ENCODE measurements at regions not wholly inside any gene's neighbourhood (a gene's known extent, or its start where the extent isn't known, plus 50 kb on each side); places are given as distances from the start of the nearest gene placed in this dataset.

- Histone ChIP-seq H3K4me3 (no peak overlapping the region), H3K36me3 (no peaks in the 10 kb centered on the region), H3K27ac (no peak overlapping the region), H3K4me1 (no peaks in the 10 kb centered on the region), H3K9me3 (no peaks in the 10 kb centered on the region), H3K27me3 (no peaks in the 10 kb centered on the region)
- ATAC-seq (no peak), DNase-seq (no peak)
- intact Hi-C loops (cut with DNase I; ENCODE audit: low total_unique reads) (no loop called here), in situ Hi-C loops (cut with MboI; ENCODE audit: low sequenced_read_pairs in 4 of 4) (no loop called here)
- TF ChIP-seq POLR2A (IDR thresholded peaks at IDR 0.05): no peak
- no peak for TF ChIP-seq CTCF (IDR thresholded peaks at IDR 0.05 in 4 of 5, conservative IDR thresholded peaks at IDR 0.05 in 1 of 5)
Observed at GRCh38 chr6:128672023-128672422, 151.6 kb upstream of the PTPRK start.

- in situ Hi-C loops (cut with MboI; ENCODE audit: low sequenced_read_pairs in 4 of 4) (no loop called here), intact Hi-C loops (cut with DNase I; ENCODE audit: low total_unique reads) (no loop called here)
- Histone ChIP-seq H3K9me3 (no peaks in the 10 kb centered on the region), H3K27ac (no peak overlapping the region), H3K4me3 (no peak overlapping the region), H3K27me3 (no peaks in the 10 kb centered on the region), H3K36me3 (no peaks in the 10 kb centered on the region), H3K4me1 (no peaks in the 10 kb centered on the region)
- TF ChIP-seq POLR2A (IDR thresholded peaks at IDR 0.05) (no peak), CTCF (IDR thresholded peaks at IDR 0.05 in 4 of 5, conservative IDR thresholded peaks at IDR 0.05 in 1 of 5) (no peak)
- no peak for ATAC-seq
- no peak for DNase-seq
Observed at GRCh38 chr6:128667339-128667858, 147.0 kb upstream of the PTPRK start.

GRCh38 chr6:128666405-128666804, 146.0 kb upstream of the PTPRK start:
- TF ChIP-seq CTCF (IDR thresholded peaks at IDR 0.05 in 4 of 5, conservative IDR thresholded peaks at IDR 0.05 in 1 of 5): no peak
- no peak for TF ChIP-seq POLR2A (IDR thresholded peaks at IDR 0.05)
- DNase-seq: no peak
- in situ Hi-C loops (cut with MboI; ENCODE audit: low sequenced_read_pairs in 4 of 4) (no loop called here), intact Hi-C loops (cut with DNase I; ENCODE audit: low total_unique reads) (no loop called here)
- Histone ChIP-seq H3K27me3 (no peaks in the 10 kb centered on the region), H3K4me3 (no peak overlapping the region), H3K36me3 (no peaks in the 10 kb centered on the region), H3K27ac (no peak overlapping the region), H3K4me1 (no peaks in the 10 kb centered on the region), H3K9me3 (no peaks in the 10 kb centered on the region)
- ATAC-seq: no peak

GRCh38 chr6:128663238-128663637, 142.8 kb upstream of the PTPRK start:
- H3K27me3 ChIP-seq: no peaks in the 10 kb centered on the region
- no peaks in the 10 kb centered on the region for H3K36me3 ChIP-seq
- no peak for DNase-seq
- H3K27ac ChIP-seq: no peak overlapping the region
- no peaks in the 10 kb centered on the region for H3K9me3 ChIP-seq
- H3K4me1 ChIP-seq: no peaks in the 10 kb centered on the region
- intact Hi-C loops (cut with DNase I; ENCODE audit: low total_unique reads): no loop called here
- in situ Hi-C loops (cut with MboI; ENCODE audit: low sequenced_read_pairs in 4 of 4): no loop called here
- ATAC-seq: no peak
- H3K4me3 ChIP-seq: no peak overlapping the region
- TF ChIP-seq CTCF (IDR thresholded peaks at IDR 0.05 in 4 of 5, conservative IDR thresholded peaks at IDR 0.05 in 1 of 5) (no peak), POLR2A (IDR thresholded peaks at IDR 0.05) (no peak)
